GM12878 (cell line): ENCODE measurements at regions not wholly inside any gene's neighbourhood (a gene's known extent, or its start where the extent isn't known, plus 50 kb on each side); places are given as distances from the start of the nearest gene placed in this dataset.

Source experiments
- ATAC-seq: fragments of 200-7000 bp; cut with Tn5 transposase; 3 replicates; pipeline ENCODE4 v1.9.1; 2020; ENCODE audit warnings: mild to moderate bottlenecking, moderate library complexity
- BruUV-seq: library from RNA; stranded (reverse); fragments of 400-500 nt; replicated peaks from 2 replicates; lab custom pipeline; 2021; lab: Mats Ljungman, UMichigan
- CTCF ChIA-PET: fragments of 300-600 bp; sonication (Branson Sonifier 250); formaldehyde crosslinking; extraction: SDS; loops from one replicate; lab custom pipeline; 2021; ENCODE audit warnings: inconsistent platforms; lab: Yijun Ruan, JAX
- POLR2A ChIA-PET: fragments of 350-600 bp; formaldehyde crosslinking; extraction: SDS; loops from one replicate; lab custom pipeline; 2021; ENCODE audit warnings: inconsistent platforms; lab: Charles Lee
- RAD21 ChIA-PET: fragments of 300-600 bp; sonication (Branson Sonifier 250); formaldehyde crosslinking; loops from one replicate; lab custom pipeline; 2023; ENCODE audit warnings: antibody characterized with exemption; ENCODE audit not compliant: unreplicated experiment; lab: Charles Lee
- SMC1A ChIA-PET: fragments of 300-600 bp; sonication (Branson Sonifier 250); formaldehyde crosslinking; loops from one replicate; lab custom pipeline; 2023; ENCODE audit not compliant: unreplicated experiment, uncharacterized antibody; lab: Charles Lee
- DNase-seq: peaks from one replicate; pipeline ENCODE4 v3.0.0-alpha.2; 2011; ENCODE audit warnings: low read depth, low spot score
- FAIRE-seq: peaks from 3 replicates; lab custom pipeline; 2011; peaks lifted over from hg19 to GRCh38; lab: Jason Lieb, UNC
- H2AFZ ChIP-seq: 2 replicates; pipeline ENCODE4 v1.6.0; 2011; ENCODE audit warnings: low read depth, low read length, control low read depth; ENCODE audit not compliant: control insufficient read depth
- H3K27ac ChIP-seq: 2 replicates; pipeline ENCODE4 v1.5.1; 2011; ENCODE audit warnings: control low read depth; ENCODE audit not compliant: control insufficient read depth, insufficient read depth
- H3K27me3 ChIP-seq, 2 experiments: replicated peaks in 1 of 2; 2 replicates each; pipeline versions ENCODE4 v1.6.0 to v1.6.1; 2011; ENCODE audit warnings: low read length in 1 of 2; ENCODE audit not compliant: control insufficient read depth in 2 of 2, insufficient read depth in 2 of 2
- H3K36me3 ChIP-seq, 2 experiments: 2 replicates each; pipeline ENCODE4 v1.5.1; 2011; ENCODE audit warnings: low read length in 1 of 2; ENCODE audit not compliant: control insufficient read depth in 2 of 2, insufficient read depth in 2 of 2
- H3K4me1 ChIP-seq: 2 replicates; pipeline ENCODE4 v1.6.1; 2011; ENCODE audit warnings: mild to moderate bottlenecking, low read length, moderate library complexity, mixed read lengths; ENCODE audit not compliant: control insufficient read depth, insufficient read depth
- H3K4me2 ChIP-seq: 2 replicates; pipeline ENCODE4 v1.6.0; 2011; ENCODE audit warnings: control low read depth; ENCODE audit not compliant: control insufficient read depth, insufficient read depth
- H3K4me3 ChIP-seq: fragments of 200-600 bp; sonication (generic); 2 replicates; pipeline ENCODE4 v1.5.1; 2016
- H3K79me2 ChIP-seq: 2 replicates; pipeline ENCODE4 v1.6.0; 2011; ENCODE audit warnings: low read length; ENCODE audit not compliant: control insufficient read depth, insufficient read depth
- H3K9ac ChIP-seq: 2 replicates; pipeline ENCODE4 v1.8.0; 2011; ENCODE audit warnings: low read length, control low read depth, mixed read lengths; ENCODE audit not compliant: control insufficient read depth, insufficient read depth
- H3K9me3 ChIP-seq: replicated peaks from 3 replicates; pipeline ENCODE4 v1.5.1; 2011; ENCODE audit warnings: mild to moderate bottlenecking, low read length; ENCODE audit not compliant: control insufficient read depth, insufficient read depth
- H4K20me1 ChIP-seq: 2 replicates; pipeline ENCODE4 v1.6.0; 2011; ENCODE audit not compliant: control insufficient read depth, insufficient read depth
- BMI1 ChIP-seq: fragments of 450-650 bp; IDR thresholded peaks from 2 replicates; pipeline ENCODE4 v1.6.1; 2016; ENCODE audit warnings: mild to moderate bottlenecking, moderate library complexity, borderline replicate concordance
- CHD2 ChIP-seq: IDR thresholded peaks from 2 replicates; pipeline ENCODE4 v1.6.1; 2011; ENCODE audit warnings: low read depth, low read length, improper control_type of control experiment, borderline replicate concordance
- CUX1 ChIP-seq: IDR thresholded peaks from 2 replicates; pipeline ENCODE4 v1.6.1; 2012; ENCODE audit warnings: improper control_type of control experiment, low read depth, low read length; ENCODE audit not compliant: insufficient replicate concordance
- E2F4 ChIP-seq: IDR thresholded peaks from 2 replicates; pipeline ENCODE4 v1.6.1; 2012; ENCODE audit warnings: low read depth, low read length, improper control_type of control experiment
- EP300 ChIP-seq, 2 experiments: fragments of 150-350 bp in 1 of 2; IDR thresholded peaks; 2 replicates each; pipeline ENCODE4 v1.6.1; 2011 to 2012; ENCODE audit warnings: low read depth in 2 of 2, low read length in 2 of 2, borderline replicate concordance in 1 of 2, improper control_type of control experiment in 1 of 2, inconsistent platforms in 1 of 2; ENCODE audit not compliant: control insufficient read depth in 1 of 2
- HSF1 ChIP-seq: fragments of 150-350 bp; IDR thresholded peaks from 2 replicates; pipeline ENCODE4 v1.6.1; 2014; ENCODE audit warnings: mild to moderate bottlenecking, low read depth, low read length
- KAT2A ChIP-seq: conservative IDR thresholded peaks from 2 replicates; pipeline ENCODE4 v1.6.1; 2011; ENCODE audit warnings: low read depth, low read length; ENCODE audit not compliant: control insufficient read depth
- KLF5 ChIP-seq: fragments of 450-650 bp; IDR thresholded peaks from 2 replicates; pipeline ENCODE4 v1.6.1; 2014; ENCODE audit warnings: mild to moderate bottlenecking; ENCODE audit not compliant: partially characterized antibody
- MYB ChIP-seq: fragments of 150-350 bp; IDR thresholded peaks from 2 replicates; pipeline ENCODE4 v1.6.1; 2014; ENCODE audit warnings: mild to moderate bottlenecking, low read depth, low read length, borderline replicate concordance
- PAX5 ChIP-seq: IDR thresholded peaks from 2 replicates; pipeline ENCODE4 v1.6.1; 2011; ENCODE audit warnings: low read depth, low read length, borderline replicate concordance
- POLR2AphosphoS2 ChIP-seq: IDR thresholded peaks from 2 replicates; pipeline ENCODE4 v1.6.1; 2011; ENCODE audit warnings: low read depth, mild to moderate bottlenecking, low read length, improper control_type of control experiment, moderate library complexity
- RFX5 ChIP-seq: IDR thresholded peaks from 2 replicates; pipeline ENCODE4 v1.6.1; 2011; ENCODE audit warnings: low read depth, low read length, improper control_type of control experiment
- SUPT20H ChIP-seq: IDR thresholded peaks from 2 replicates; pipeline ENCODE4 v1.6.1; 2011; ENCODE audit warnings: low read depth, mild to moderate bottlenecking, low read length, moderate library complexity, borderline replicate concordance; ENCODE audit not compliant: control insufficient read depth
- SUZ12 ChIP-seq: fragments of 200-600 bp; sonication (generic); IDR thresholded peaks from one replicate; pipeline ENCODE4 v1.6.1; 2018; ENCODE audit warnings: antibody characterized with exemption, mild to moderate bottlenecking; ENCODE audit not compliant: unreplicated experiment
- TCF3 ChIP-seq: IDR thresholded peaks from 2 replicates; pipeline ENCODE4 v1.6.1; 2012; ENCODE audit warnings: low read depth, mild to moderate bottlenecking, low read length, borderline replicate concordance; ENCODE audit not compliant: insufficient read depth
- in situ Hi-C: fragments of 300-500 bp; cut with MboI; formaldehyde crosslinking; loops from 9 replicates; pipeline ENCODE4 v1.14.3; 2018; ENCODE audit warnings: mixed read lengths
- intact Hi-C: fragments of 100-400 bp; cut with micrococcal nuclease; formaldehyde crosslinking; loops from one replicate; pipeline ENCODE4 v1.14.2; 2022; ENCODE audit not compliant: unreplicated experiment

GRCh38 chr1:60716472-60716871 is 365.9 kb upstream of the NFIA start (continued):
- TF ChIP-seq E2F4: no peak
- TF ChIP-seq SUZ12: no peak
- TF ChIP-seq BMI1: no peak

GRCh38 chr1:60715970-60716369 is 366.4 kb upstream of the NFIA start:
- TF ChIP-seq MYB: no peak
- TF ChIP-seq CUX1: no peak
- no peak for TF ChIP-seq HSF1
- TF ChIP-seq KLF5: no peak
- TF ChIP-seq KAT2A: no peak
- TF ChIP-seq SUPT20H: no peak
- TF ChIP-seq EP300 (IDR thresholded peaks at IDR 0.05; ENCODE audit: borderline replicate concordance in 1 of 2, control insufficient read depth in 1 of 2, low read depth in 2 of 2, low read length in 2 of 2): no peak
- no peak for TF ChIP-seq POLR2AphosphoS2
- TF ChIP-seq TCF3: no peak
- TF ChIP-seq CHD2: no peak
- TF ChIP-seq RFX5: no peak
- TF ChIP-seq PAX5: no peak
- TF ChIP-seq, all 136 proteins: peak for 0
- ChIA-PET CTCF (no interaction called here), POLR2A (no interaction called here), SMC1A (interaction anchor here (0.6 kb wide), 1 partner anchor 416 kb away, joined by 3 read pairs; no protein-coding TSS in a partner anchor), RAD21 (no interaction called here)
- FAIRE-seq (no peak), ATAC-seq (no peak), DNase-seq (no peak)
- H3K27me3 ChIP-seq: no peaks in the 10 kb centered on the region
- no TSS peak for BruUV-seq
- in situ Hi-C loops: no loop called here
- no peaks in the 10 kb centered on the region for H3K9me3 ChIP-seq
- no peak overlapping the region for H2AFZ ChIP-seq
- H3K36me3 ChIP-seq: no peaks in the 10 kb centered on the region
- H3K4me3 ChIP-seq: no peak overlapping the region
- H3K4me1 ChIP-seq: no peaks in the 10 kb centered on the region
- no peak overlapping the region for H3K9ac ChIP-seq
- H4K20me1 ChIP-seq: no peaks in the 10 kb centered on the region
- intact Hi-C loops: no loop called here
- no peak overlapping the region for H3K4me2 ChIP-seq
- no peaks in the 10 kb centered on the region for H3K79me2 ChIP-seq
- H3K27ac ChIP-seq: no peak overlapping the region
